ENCODE measurements at regions not wholly inside any gene's neighbourhood (a gene's known extent, or its start where the extent isn't known, plus 50 kb on each side); places are given as distances from the start of the nearest gene placed in this dataset.

DNA sequence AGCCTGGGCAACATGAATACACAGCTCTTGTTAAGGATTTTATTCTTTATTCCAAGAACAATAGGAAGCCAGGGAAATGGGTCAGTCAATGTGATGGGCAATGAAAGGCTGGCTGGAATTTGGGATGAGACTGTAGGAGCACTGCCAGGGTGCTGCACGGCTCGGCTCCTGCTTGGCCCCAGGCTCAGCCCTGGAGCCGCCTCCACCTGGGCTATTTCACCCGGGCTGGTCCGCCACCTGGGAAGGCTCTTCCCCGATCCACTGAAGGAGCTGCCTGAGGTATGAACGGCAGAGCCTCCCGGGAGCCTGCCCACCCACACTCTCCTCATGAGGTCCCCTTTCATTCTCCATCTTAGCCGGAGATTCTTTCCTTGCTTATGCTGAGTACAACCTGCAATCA, 80.4 kb upstream of the KMT2C start:
- Histone ChIP-seq H3K36me3 (ENCODE audit: control insufficient read depth, insufficient read depth, low read length) (no peaks in the 10 kb centered on the region), H3K4me3 (ENCODE audit: insufficient read depth, low read depth, low read length) (no peak overlapping the region), H2BK15ac (ENCODE audit: low read depth, low read length) (no peak overlapping the region), H3K14ac (replicated peaks; ENCODE audit: low read depth, low read length) (no peak overlapping the region), H3K9me1 (ENCODE audit: insufficient read depth, low read length) (no peaks in the 10 kb centered on the region), H3K4ac (ENCODE audit: low read depth, low read length) (no peak overlapping the region), H2BK20ac (ENCODE audit: low read depth, low read length) (no peak overlapping the region), H3K79me1 (ENCODE audit: low read depth in 1 of 2, low read length in 2 of 2) (no peaks in the 10 kb centered on the region), H2AFZ (replicated peaks; ENCODE audit: low read length, poor library complexity) (no peak overlapping the region), H3K9ac (ENCODE audit: low read depth, low read length) (no peak overlapping the region), H2BK5ac (ENCODE audit: low read depth, low read length, poor library complexity, severe bottlenecking) (no peak overlapping the region), H3K9me3 (ENCODE audit: control insufficient read depth, insufficient read depth, low read length) (peaks cover 5% of the 10 kb centered on the region), H4K5ac (ENCODE audit: low read depth, low read length) (no peak overlapping the region), H3K56ac (ENCODE audit: extremely low read depth, insufficient read depth, low read length) (no peak overlapping the region), H2AK9ac (replicated peaks; ENCODE audit: low read depth, low read length, poor library complexity) (no peak overlapping the region), H4K91ac (ENCODE audit: insufficient read depth, low read depth, low read length) (no peak overlapping the region), H2AK5ac (ENCODE audit: low read depth, low read length) (no peak overlapping the region), H3K23ac (ENCODE audit: low read depth, low read length) (no peak overlapping the region), H3K18ac (ENCODE audit: low read depth, low read length) (no peak overlapping the region), H3K4me1 (ENCODE audit: control insufficient read depth, insufficient read depth, low read length) (no peaks in the 10 kb centered on the region), H3K4me2 (ENCODE audit: low read depth, low read length) (no peak overlapping the region), H2BK120ac (ENCODE audit: low read depth, low read length) (no peak overlapping the region), H4K8ac (ENCODE audit: low read depth in 2 of 2, low read length in 2 of 2) (no peak overlapping the region), H3K27me3 (ENCODE audit: control insufficient read depth, insufficient read depth, low read length) (no peaks in the 10 kb centered on the region), H3K27ac (ENCODE audit: insufficient read depth, low read length) (no peak overlapping the region), H4K20me1 (ENCODE audit: insufficient read depth, low read length) (no peaks in the 10 kb centered on the region)
- dilution Hi-C loops (cut with HindIII; ENCODE audit: low sequenced_read_pairs, unreplicated experiment) (no loop called here), intact Hi-C loops (cut with micrococcal nuclease) (no loop called here), in situ Hi-C loops (cut with MboI; ENCODE audit: low sequenced_read_pairs) (no loop called here)
- no TSS peak for BruUV-seq (replicated peaks)
- DNase-seq = no peak
- CTCF ChIA-PET = no interaction called here
- 40% methylated on average over 1 of the region's 9 CpGs; no CpG with 5 or more reads in 1 of the 2 experiments for WGBS, 2 experiments (ENCODE audit: extremely low coverage in 2 of 2, insufficient read length in 1 of 2)
- no peak for ATAC-seq (ENCODE audit: low read depth)
- POLR2A ChIA-PET (ENCODE audit: unreplicated experiment) = no interaction called here
- TF ChIP-seq, protein P1, sequence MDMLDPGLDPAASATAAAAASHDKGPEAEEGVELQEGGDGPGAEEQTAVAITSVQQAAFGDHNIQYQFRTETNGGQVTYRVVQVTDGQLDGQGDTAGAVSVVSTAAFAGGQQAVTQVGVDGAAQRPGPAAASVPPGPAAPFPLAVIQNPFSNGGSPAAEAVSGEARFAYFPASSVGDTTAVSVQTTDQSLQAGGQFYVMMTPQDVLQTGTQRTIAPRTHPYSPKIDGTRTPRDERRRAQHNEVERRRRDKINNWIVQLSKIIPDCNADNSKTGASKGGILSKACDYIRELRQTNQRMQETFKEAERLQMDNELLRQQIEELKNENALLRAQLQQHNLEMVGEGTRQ (IDR thresholded peaks at IDR 0.05; ENCODE audit: low read depth, low read length) = no peak
- TF ChIP-seq MAFK (IDR thresholded peaks at IDR 0.05; ENCODE audit: low read depth, low read length) = no peak
- no peak for TF ChIP-seq RAD21 (IDR thresholded peaks at IDR 0.05; ENCODE audit: low read length)
- TF ChIP-seq RFX5 (IDR thresholded peaks at IDR 0.05; ENCODE audit: low read depth, low read length) = no peak
- TF ChIP-seq MAZ (IDR thresholded peaks at IDR 0.05; ENCODE audit: borderline replicate concordance, low read depth, low read length) = no peak
- no peak for TF ChIP-seq MXI1 (IDR thresholded peaks at IDR 0.05; ENCODE audit: borderline replicate concordance, low read depth, low read length)
- TF ChIP-seq, protein P2, sequence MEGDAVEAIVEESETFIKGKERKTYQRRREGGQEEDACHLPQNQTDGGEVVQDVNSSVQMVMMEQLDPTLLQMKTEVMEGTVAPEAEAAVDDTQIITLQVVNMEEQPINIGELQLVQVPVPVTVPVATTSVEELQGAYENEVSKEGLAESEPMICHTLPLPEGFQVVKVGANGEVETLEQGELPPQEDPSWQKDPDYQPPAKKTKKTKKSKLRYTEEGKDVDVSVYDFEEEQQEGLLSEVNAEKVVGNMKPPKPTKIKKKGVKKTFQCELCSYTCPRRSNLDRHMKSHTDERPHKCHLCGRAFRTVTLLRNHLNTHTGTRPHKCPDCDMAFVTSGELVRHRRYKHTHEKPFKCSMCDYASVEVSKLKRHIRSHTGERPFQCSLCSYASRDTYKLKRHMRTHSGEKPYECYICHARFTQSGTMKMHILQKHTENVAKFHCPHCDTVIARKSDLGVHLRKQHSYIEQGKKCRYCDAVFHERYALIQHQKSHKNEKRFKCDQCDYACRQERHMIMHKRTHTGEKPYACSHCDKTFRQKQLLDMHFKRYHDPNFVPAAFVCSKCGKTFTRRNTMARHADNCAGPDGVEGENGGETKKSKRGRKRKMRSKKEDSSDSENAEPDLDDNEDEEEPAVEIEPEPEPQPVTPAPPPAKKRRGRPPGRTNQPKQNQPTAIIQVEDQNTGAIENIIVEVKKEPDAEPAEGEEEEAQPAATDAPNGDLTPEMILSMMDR (conservative IDR thresholded peaks at IDR 0.05; ENCODE audit: low read depth, low read length) = no peak
- no peak for TF ChIP-seq POLR2A (IDR thresholded peaks at IDR 0.05; ENCODE audit: low read depth, low read length)
- no peak for TF ChIP-seq NFE2L2 (IDR thresholded peaks at IDR 0.05; ENCODE audit: low read depth, low read length)
- TF ChIP-seq, protein P3, sequence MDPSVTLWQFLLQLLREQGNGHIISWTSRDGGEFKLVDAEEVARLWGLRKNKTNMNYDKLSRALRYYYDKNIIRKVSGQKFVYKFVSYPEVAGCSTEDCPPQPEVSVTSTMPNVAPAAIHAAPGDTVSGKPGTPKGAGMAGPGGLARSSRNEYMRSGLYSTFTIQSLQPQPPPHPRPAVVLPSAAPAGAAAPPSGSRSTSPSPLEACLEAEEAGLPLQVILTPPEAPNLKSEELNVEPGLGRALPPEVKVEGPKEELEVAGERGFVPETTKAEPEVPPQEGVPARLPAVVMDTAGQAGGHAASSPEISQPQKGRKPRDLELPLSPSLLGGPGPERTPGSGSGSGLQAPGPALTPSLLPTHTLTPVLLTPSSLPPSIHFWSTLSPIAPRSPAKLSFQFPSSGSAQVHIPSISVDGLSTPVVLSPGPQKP (IDR thresholded peaks at IDR 0.05; ENCODE audit: borderline replicate concordance, low read depth, low read length) = no peak
- no peak for TF ChIP-seq FOS (IDR thresholded peaks at IDR 0.05; ENCODE audit: low read depth, low read length)
- no peak for TF ChIP-seq CEBPB (IDR thresholded peaks at IDR 0.05; ENCODE audit: low read depth, low read length)
- TF ChIP-seq BHLHE40 (IDR thresholded peaks at IDR 0.05; ENCODE audit: low read depth, low read length) = no peak
- no peak for TF ChIP-seq CHD1 (IDR thresholded peaks at IDR 0.05; ENCODE audit: low read depth, low read length)
